Type B pancreatic cell (in vitro differentiated cells): ENCODE measurements at regions not wholly inside any gene's neighbourhood (a gene's known extent, or its start where the extent isn't known, plus 50 kb on each side); places are given as distances from the start of the nearest gene placed in this dataset.
A peak's percentile ranks its signal among the peaks of the same experiment; 100 is the strongest.

Experiments used
- DNase-seq: peaks from one replicate; pipeline ENCODE4 v3.0.0; 2021; ENCODE audit warnings: mixed read lengths; ENCODE audit not compliant: unreplicated experiment; ENCODE audit errors: extremely low spot score
- H3K27ac Mint-ChIP-seq: 2 replicates; pipeline ENCODE4 v1.8.0; 2021; ENCODE audit warnings: mild to moderate bottlenecking, mixed read lengths
- H3K27me3 Mint-ChIP-seq: 2 replicates; pipeline ENCODE4 v1.8.0; 2021; ENCODE audit warnings: mixed read lengths
- H3K36me3 Mint-ChIP-seq: 2 replicates; pipeline ENCODE4 v1.8.0; 2021; ENCODE audit warnings: mixed read lengths
- H3K4me1 Mint-ChIP-seq: one replicate; pipeline ENCODE4 v1.8.0; 2021; ENCODE audit warnings: mixed read lengths; ENCODE audit not compliant: unreplicated experiment
- H3K4me3 Mint-ChIP-seq: 2 replicates; pipeline ENCODE4 v1.8.0; 2021; ENCODE audit warnings: mild to moderate bottlenecking, mixed read lengths
- H3K9me3 Mint-ChIP-seq: 2 replicates; pipeline ENCODE4 v1.8.0; 2021; ENCODE audit warnings: mixed read lengths
- TF ChIP-seq, protein P1 (sequence below): fragments of 200-600 bp; sonication (generic); conservative IDR thresholded peaks from 2 replicates; pipeline ENCODE4 v1.5.0; 2021; ENCODE audit warnings: antibody characterized with exemption, mild to moderate bottlenecking

DNA sequence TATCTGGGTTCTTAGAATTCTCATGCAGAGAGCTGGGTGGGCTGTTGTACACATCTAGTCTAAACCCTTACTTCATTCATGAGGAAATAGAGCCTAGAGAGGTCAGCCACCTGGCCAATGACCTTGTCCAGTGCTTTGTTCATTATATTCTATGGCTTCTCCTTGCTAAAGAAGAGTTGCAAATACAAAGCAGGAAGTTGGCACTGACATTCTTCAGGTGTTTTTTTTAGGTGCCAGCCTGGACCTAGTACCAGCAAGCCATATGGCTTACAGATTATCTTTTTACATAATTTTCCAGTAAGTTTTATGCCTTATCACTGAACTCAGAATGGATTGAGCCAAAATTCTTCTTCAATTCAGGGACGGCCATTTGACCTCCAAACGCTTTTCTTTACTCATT lies 54.7 kb upstream of the PGM2 start:
- H3K27ac Mint-ChIP-seq, result no peak overlapping the region
- peaks cover 15% of the 10 kb centered on the region for H3K4me1 Mint-ChIP-seq
- TF ChIP-seq, protein P1, sequence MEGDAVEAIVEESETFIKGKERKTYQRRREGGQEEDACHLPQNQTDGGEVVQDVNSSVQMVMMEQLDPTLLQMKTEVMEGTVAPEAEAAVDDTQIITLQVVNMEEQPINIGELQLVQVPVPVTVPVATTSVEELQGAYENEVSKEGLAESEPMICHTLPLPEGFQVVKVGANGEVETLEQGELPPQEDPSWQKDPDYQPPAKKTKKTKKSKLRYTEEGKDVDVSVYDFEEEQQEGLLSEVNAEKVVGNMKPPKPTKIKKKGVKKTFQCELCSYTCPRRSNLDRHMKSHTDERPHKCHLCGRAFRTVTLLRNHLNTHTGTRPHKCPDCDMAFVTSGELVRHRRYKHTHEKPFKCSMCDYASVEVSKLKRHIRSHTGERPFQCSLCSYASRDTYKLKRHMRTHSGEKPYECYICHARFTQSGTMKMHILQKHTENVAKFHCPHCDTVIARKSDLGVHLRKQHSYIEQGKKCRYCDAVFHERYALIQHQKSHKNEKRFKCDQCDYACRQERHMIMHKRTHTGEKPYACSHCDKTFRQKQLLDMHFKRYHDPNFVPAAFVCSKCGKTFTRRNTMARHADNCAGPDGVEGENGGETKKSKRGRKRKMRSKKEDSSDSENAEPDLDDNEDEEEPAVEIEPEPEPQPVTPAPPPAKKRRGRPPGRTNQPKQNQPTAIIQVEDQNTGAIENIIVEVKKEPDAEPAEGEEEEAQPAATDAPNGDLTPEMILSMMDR, result no peak

DNA sequence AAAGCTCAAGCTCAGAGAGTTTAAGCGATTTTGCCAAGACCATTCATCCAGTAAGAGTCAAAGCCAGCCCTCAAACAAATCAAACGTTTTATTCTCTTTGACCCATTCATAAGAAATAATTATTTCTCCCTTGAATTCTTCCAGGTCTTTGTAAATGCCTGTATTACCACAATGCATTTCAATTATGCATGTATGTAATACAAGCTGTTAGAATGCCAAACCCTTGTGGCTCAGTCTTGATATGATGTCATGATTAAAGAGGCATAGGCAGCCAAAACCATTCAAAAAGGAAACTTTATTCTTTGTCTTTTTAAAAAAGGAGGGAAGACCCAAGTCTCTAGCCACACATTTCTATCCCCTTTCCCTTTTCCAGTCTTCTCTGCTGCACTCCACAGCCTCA lies 56.5 kb upstream of the PGM2 start:
- DNase-seq, result no peak
- Mint-ChIP-seq H3K4me3 (no peak overlapping the region), H3K27ac (no peak overlapping the region), H3K27me3 (no peaks in the 10 kb centered on the region), H3K9me3 (peaks cover 11% of the 10 kb centered on the region), H3K4me1 (peaks cover 19% of the 10 kb centered on the region), H3K36me3 (no peaks in the 10 kb centered on the region)
- TF ChIP-seq, protein P1, result no peak

More for the DNA sequence above, 54.7 kb upstream of the PGM2 start:
- Mint-ChIP-seq H3K36me3 (no peaks in the 10 kb centered on the region), H3K27me3 (no peaks in the 10 kb centered on the region), H3K9me3 (peaks cover 11% of the 10 kb centered on the region), H3K4me3 (no peak overlapping the region)
- no peak for DNase-seq

- Mint-ChIP-seq H3K36me3 (no peaks in the 10 kb centered on the region), H3K27ac (no peak overlapping the region)
Measured at GRCh38 chr4:37769391-37769989, 57.0 kb upstream of the PGM2 start.

GRCh38 chr4:37767546-37767945 lies 58.9 kb upstream of the PGM2 start:
- H3K36me3 Mint-ChIP-seq, result no peaks in the 10 kb centered on the region
- no peak overlapping the region for H3K4me3 Mint-ChIP-seq
- TF ChIP-seq, protein P1, result no peak
- H3K27ac Mint-ChIP-seq, result peak overlapping the region; percentile 23
- DNase-seq, result no peak
- H3K9me3 Mint-ChIP-seq, result peaks cover 13% of the 10 kb centered on the region
- peaks cover 19% of the 10 kb centered on the region for H3K4me1 Mint-ChIP-seq
- H3K27me3 Mint-ChIP-seq, result no peaks in the 10 kb centered on the region

More at GRCh38 chr4:37769391-37769989, 57.0 kb upstream of the PGM2 start:
- H3K9me3 Mint-ChIP-seq, result peaks cover 11% of the 10 kb centered on the region
- peaks cover 19% of the 10 kb centered on the region for H3K4me1 Mint-ChIP-seq
- TF ChIP-seq, protein P1, result no peak
- DNase-seq, result no peak
- H3K4me3 Mint-ChIP-seq, result no peak overlapping the region
- no peaks in the 10 kb centered on the region for H3K27me3 Mint-ChIP-seq

- H3K4me3 Mint-ChIP-seq, result no peak overlapping the region
- TF ChIP-seq, protein P1, result no peak
Measured at GRCh38 chr4:37767019-37767418, 59.5 kb upstream of the PGM2 start.

More at GRCh38 chr4:37767019-37767418, 59.5 kb upstream of the PGM2 start:
- DNase-seq, result no peak
- Mint-ChIP-seq H3K9me3 (peaks cover 11% of the 10 kb centered on the region), H3K4me1 (peaks cover 24% of the 10 kb centered on the region), H3K36me3 (no peaks in the 10 kb centered on the region), H3K27ac (no peak overlapping the region), H3K27me3 (no peaks in the 10 kb centered on the region)
